HG03108 (cell line): ENCODE measurements at regions not wholly inside any gene's neighbourhood (a gene's known extent, or its start where the extent isn't known, plus 50 kb on each side); places are given as distances from the start of the nearest gene placed in this dataset.
"Not testable (repeated sequence)": the region's sequence is repeated elsewhere in the genome, so short reads cannot be mapped to it uniquely, and the experiment has no call there.

Experiments used
- ATAC-seq: cut with Tn5 transposase; IDR thresholded peaks from one replicate; pipeline ENCODE4 v1.9.1; 2021; ENCODE audit warnings: moderate library complexity; ENCODE audit not compliant: unreplicated experiment

- no peak for ATAC-seq
Observed at GRCh38 chr4:189835505-189835904, 105.2 kb upstream of the FRG1 start.

GRCh38 chr4:189837471-189837870 lies 103.2 kb upstream of the FRG1 start:
- ATAC-seq = no peak

DNA sequence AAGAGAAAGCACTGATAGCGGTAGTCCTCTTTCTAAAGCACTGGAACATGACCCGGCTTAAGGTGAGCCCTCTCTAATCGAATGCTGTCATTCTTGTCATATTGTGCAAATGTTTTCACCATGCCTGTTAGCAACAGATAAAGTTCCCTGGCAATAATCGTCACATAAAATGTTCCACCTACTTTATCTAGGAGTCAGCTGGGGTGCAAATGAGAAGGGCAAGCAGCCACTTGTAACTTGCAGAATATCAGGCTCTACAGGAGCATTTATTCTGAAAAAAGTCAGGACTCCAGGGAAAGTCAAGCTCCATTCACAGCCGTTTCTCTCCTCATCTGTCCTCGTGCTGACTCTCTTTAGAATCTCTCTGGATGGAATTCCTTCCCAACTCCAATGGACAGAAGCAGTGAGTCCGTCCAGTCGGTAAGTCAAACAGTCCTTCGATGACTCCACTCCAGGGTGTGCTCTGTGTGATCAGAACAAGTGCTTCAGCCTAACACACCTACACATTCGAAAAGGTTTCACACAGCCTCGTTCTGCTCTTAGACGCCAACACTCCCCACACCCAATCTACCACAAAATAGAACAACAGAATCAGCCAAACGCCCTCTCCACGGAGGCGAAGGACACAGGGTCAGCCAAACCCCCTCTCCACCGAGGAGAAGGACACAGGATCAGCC lies 101.7 kb upstream of the FRG1 start:
- ATAC-seq = no peak

DNA sequence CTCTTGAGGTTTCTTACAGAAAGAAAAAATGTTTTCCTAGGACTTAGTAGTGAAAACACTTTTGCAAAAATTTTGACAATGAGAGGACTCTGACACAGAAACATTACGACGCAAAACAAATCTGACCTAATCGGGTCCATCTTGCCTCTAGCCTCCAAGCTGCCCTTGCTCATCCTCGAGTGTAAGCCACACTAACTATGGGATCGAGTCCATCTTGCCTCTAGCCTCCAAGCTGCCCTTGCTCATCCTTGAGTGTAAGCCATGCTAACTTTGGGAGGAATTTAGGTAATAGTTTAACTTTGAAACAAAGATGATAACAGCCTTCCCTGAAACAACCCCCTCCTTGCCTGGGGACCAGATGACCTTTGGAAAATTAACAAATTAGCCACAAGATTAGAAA lies 100.3 kb upstream of the FRG1 start:
- no peak for ATAC-seq

- no peak for ATAC-seq
Observed at GRCh38 chr4:189843413-189844009, 97.2 kb upstream of the FRG1 start.

DNA sequence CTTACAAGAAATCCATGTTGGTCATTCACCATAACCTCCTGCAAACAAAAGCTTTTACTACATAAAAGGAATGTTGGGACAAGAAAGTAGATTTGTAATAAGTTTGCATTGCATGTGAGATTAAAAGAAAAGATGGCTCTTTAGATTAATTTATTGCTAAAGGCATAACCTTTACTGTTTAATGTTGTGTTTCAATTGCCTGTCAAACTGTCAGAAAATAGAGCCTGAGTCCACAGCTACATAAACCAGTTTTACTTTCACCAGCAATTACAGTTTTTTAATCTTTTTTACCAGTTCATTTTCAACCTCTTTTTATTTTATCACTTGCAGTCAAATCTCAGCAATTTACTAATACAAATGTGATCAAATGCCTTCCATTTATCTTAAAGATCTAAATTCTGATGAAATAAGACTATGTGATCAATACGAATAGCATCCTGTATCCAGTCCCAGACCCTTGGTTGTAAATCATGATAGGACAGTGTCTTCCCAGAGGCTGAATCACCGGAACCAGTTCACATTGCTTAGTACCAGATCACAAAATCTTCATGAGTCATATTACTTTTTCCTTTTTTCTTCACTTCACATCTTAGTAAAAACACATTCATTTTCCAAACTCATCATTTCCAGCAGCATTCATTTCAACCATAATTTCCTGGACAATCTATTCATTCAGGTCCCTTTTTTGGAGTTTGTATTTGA lies 95.4 kb upstream of the FRG1 start:
- ATAC-seq = no peak

- ATAC-seq = not testable (repeated sequence)
Observed at GRCh38 chr4:189846094-189846493, 94.6 kb upstream of the FRG1 start.

DNA sequence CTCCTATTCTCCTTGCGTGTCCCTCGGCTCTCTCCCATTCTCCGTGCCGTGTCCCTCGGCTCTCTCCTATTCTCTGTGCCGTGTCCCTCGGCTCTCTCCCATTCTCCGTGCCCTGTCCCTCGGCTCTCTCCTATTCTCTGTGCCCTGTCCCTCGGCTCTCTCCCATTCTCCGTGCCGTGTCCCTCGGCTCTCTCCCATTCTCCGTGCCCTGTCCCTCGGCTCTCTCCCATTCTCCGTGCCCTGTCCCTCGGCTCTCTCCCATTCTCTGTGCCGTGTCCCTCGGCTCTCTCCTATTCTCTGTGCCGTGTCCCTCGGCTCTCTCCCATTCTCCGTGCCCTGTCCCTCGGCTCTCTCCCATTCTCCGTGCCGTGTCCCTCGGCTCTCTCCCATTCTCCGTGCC lies 94.1 kb upstream of the FRG1 start:
- not testable (repeated sequence) for ATAC-seq

- ATAC-seq = not testable (repeated sequence)
Observed at GRCh38 chr4:189848672-189849071, 92.0 kb upstream of the FRG1 start.

DNA sequence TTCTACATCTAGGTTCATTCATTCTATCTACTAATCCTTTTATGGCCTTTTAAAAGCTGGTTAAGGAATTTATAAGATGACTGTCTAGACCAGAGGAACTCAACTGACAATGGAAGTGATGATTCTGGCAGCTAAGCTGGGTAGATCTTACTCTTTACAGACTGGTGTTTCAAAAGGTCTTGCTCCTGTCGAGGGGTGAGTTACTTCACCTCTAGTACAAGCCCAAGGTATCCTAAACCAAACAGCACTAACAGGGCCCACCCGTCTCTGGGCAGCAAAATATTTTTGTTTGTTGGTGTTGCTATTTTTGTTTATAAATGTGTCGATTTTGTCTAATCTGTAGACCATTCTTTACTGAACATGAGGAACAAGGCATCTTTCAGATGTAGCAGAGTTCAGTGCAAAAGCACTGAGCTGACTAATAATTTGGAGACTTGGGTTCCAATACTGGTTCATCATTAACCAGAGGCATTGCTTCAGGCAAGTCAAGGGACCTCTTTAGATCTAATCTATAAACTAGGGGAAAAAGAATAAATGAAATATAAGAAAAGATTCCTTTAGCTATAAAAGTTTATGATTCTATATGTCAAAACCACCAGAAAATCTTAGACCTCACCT lies 90.3 kb upstream of the FRG1 start:
- no peak for ATAC-seq

DNA sequence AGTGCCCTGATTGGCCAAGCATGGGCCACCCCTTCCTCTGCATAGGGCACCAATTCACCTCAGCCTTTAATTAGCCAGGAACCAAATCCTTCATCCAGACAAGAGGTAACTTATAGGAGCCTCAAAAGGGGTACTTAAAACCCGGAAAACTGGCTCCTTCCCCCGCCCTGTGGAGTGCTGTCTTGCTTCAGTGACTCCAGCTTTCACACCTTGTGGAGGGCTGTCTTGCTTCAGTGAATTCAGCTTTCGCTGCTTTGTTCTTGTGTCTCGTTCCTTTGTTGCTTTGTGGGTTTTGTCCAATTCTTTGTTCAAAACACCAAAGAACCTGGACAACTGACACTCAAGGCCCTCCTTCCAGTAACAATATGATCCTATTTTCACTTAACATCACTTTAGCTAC lies 82.2 kb upstream of the FRG1 start:
- no peak for ATAC-seq

DNA sequence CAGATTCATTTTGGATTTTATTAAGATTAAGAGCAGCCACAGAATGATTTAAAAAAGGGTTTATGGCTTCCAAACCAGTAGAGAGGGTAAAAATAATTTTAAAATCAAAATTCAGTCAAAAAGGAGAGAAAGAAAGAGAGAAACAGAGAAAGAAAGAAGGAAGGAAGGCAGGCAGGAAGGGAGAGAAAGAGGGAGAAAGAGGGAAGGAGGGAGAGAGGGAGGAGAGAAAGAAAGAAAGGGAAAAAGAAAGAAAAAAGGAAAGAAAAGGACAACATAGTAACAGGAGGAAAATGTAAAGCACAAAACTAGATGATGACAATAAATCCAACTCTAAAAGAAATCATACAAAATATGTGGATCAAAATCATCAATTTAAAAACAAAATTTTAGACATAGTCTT lies 79.6 kb upstream of the FRG1 start:
- no peak for ATAC-seq

GRCh38 chr4:189869236-189869635 lies 71.4 kb upstream of the FRG1 start:
- no peak for ATAC-seq

GRCh38 chr4:189870511-189871234 lies 70.0 kb upstream of the FRG1 start:
- no peak for ATAC-seq

DNA sequence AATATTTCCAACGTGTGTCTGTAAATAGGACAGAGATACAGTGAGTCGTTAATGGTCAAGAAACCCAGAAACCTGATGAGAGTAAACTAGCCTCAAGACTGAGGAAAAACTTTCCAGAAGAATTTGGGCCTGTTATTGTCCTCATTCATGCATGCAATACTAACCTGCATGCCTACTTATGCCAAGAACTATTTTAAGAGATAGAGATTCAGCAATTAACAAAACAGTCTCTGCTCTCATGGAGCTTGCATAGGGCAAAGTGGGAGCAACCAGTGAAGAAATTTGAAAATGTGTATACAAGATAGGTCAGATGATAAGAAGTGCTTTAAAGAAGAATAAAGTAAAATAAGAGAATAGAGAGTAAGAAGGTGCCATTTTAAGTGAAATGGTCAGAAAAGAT lies 66.1 kb upstream of the FRG1 start:
- no peak for ATAC-seq

DNA sequence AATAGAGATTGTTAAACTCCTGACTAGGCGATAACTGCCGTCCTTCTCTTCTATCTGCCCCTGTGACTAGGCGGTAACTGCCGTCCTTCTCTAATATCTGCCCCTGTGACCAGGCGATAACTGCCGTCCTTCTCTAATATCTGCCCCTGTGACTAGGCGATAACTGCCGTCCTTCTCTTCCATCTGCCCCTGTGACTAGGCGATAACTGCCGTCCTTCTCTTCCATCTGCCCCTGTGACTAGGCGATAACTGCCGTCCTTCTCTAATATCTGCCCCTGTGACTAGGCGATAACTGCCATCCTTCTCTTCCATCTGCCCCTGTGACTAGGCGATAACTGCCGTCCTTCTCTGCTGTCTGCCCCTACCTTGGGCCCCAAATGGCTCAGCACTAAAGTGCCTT lies 59.5 kb upstream of the FRG1 start:
- ATAC-seq = not testable (repeated sequence)

- not testable (repeated sequence) for ATAC-seq
Observed at GRCh38 chr4:189888407-189888806, 52.3 kb upstream of the FRG1 start.
